Gastroesophageal sphincter (tissue), 3 donors: ENCODE measurements at regions not wholly inside any gene's neighbourhood (a gene's known extent, or its start where the extent isn't known, plus 50 kb on each side); places are given as distances from the start of the nearest gene placed in this dataset.

ENCODE experiments used
- POLR2A ChIP-seq, 2 donors: fragments of 450-650 bp; IDR thresholded peaks; one replicate each; pipeline ENCODE4 v1.6.1; 2017; ENCODE audit warnings: antibody characterized with exemption in 2 of 2, mild to moderate bottlenecking in 2 of 2, moderate library complexity in 1 of 2
- POLR2AphosphoS5 ChIP-seq: sonication (generic); formaldehyde crosslinking; IDR thresholded peaks from one replicate; pipeline ENCODE4 v1.6.1; 2017; ENCODE audit warnings: antibody characterized with exemption
- TF ChIP-seq, protein P1 (sequence below), 4 experiments: fragments of 200-600 bp in 2 of 4; fragments of 450-650 bp in 2 of 4; sonication (generic) in 1 of 4; IDR thresholded peaks; one replicate each; pipeline ENCODE4 v1.5.1; 2017 to 2019; ENCODE audit warnings: antibody characterized with exemption in 4 of 4, mild to moderate bottlenecking in 2 of 4, moderate library complexity in 2 of 4

DNA sequence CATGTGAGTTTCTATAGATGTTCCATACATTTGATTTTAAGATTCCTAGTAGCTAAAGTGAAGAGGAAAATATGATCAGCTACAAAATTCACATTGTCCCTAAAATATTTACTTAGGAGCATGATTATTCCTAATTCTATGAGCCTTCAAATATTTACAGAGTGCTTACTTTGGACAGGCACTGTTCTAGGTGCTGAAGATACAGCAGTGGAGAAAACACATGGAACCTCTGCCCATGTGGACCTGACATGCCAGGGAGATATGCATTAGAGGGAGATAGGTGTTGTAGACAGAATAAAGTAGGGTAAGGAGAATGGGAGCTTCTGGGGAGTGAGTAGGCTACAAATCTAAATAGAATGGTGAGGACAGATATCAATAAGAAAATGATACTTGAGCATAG lies 62.6 kb upstream of the TACR1 start:
- TF ChIP-seq, protein P1, sequence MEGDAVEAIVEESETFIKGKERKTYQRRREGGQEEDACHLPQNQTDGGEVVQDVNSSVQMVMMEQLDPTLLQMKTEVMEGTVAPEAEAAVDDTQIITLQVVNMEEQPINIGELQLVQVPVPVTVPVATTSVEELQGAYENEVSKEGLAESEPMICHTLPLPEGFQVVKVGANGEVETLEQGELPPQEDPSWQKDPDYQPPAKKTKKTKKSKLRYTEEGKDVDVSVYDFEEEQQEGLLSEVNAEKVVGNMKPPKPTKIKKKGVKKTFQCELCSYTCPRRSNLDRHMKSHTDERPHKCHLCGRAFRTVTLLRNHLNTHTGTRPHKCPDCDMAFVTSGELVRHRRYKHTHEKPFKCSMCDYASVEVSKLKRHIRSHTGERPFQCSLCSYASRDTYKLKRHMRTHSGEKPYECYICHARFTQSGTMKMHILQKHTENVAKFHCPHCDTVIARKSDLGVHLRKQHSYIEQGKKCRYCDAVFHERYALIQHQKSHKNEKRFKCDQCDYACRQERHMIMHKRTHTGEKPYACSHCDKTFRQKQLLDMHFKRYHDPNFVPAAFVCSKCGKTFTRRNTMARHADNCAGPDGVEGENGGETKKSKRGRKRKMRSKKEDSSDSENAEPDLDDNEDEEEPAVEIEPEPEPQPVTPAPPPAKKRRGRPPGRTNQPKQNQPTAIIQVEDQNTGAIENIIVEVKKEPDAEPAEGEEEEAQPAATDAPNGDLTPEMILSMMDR (IDR thresholded peaks at IDR 0.05): no peak
- TF ChIP-seq POLR2A (IDR thresholded peaks at IDR 0.05) (no peak), POLR2AphosphoS5 (no peak)
